HG03565 (cell line): ENCODE measurements at regions not wholly inside any gene's neighbourhood (a gene's known extent, or its start where the extent isn't known, plus 50 kb on each side); places are given as distances from the start of the nearest gene placed in this dataset.

Experiments used
- ATAC-seq: cut with Tn5 transposase; IDR thresholded peaks from one replicate; pipeline ENCODE4 v1.9.1; 2021; ENCODE audit warnings: mild to moderate bottlenecking, moderate library complexity; ENCODE audit not compliant: unreplicated experiment

DNA sequence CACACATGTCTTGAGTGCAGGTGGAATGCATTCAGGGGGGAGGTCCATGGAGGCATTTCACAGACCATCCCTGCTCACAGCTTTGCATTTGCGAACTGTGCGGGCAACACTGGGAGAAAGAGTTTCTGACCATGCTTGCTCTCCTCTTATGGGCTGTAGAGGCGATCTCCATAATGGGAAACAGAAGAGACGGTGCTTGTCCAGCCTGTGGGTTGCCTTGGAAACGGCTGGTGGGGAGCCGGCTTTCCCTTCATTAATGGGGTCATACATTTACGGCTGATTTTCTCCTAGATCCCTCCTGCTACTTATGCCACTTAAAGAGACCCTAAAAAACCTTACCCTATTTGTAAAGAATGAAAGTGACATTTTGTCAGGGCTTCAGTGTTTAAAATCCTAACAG lies 147.4 kb downstream of the SOX11 start:
- no peak for ATAC-seq

GRCh38 chr2:5841126-5841525 lies 148.9 kb downstream of the SOX11 start:
- ATAC-seq = no peak

DNA sequence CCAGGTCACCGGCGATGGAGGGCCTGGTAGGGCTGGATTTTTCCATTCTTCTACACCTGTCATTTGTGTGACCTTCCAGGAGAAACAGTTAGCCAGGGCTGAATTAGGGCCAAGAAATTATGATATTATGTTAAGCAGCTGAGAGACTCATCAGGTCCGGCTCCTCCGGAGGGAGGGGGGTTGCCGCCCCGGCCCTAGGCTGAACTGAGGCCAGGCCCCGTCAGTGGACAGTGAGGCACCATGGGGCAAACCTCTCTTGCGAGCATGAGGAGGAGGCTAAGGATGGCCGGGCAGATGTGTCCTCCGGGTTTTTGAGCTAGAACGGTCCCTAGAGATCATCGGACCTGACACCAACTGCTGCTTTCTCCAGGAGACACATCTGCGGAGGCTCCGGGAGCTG lies 150.1 kb downstream of the SOX11 start:
- ATAC-seq = no peak

- no peak for ATAC-seq
These were observed 153.7 kb downstream of the SOX11 start for GRCh38 chr2:5845798-5846330.

- no peak for ATAC-seq
These were observed 154.7 kb downstream of the SOX11 start for GRCh38 chr2:5846881-5847280.

GRCh38 chr2:5849562-5849961 lies 157.4 kb downstream of the SOX11 start:
- ATAC-seq = no peak

DNA sequence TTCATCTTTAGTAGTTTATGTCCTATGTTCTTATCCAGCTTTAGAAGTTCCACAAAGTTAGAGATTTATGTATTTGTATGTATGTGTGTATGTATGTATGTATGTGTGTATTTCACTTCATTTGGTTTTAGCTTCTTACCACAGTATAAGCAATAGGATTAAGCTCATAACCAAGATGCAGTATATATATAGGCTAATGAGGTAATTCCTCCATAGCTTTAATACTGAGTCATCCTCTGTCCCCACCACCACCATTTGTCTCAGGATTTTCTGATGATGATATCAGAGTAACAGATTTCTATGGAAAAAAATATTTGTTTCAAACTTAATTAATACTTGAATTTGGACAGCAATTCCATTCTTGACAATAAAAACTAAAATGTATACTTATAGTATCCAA lies 159.2 kb downstream of the SOX11 start:
- no peak for ATAC-seq

DNA sequence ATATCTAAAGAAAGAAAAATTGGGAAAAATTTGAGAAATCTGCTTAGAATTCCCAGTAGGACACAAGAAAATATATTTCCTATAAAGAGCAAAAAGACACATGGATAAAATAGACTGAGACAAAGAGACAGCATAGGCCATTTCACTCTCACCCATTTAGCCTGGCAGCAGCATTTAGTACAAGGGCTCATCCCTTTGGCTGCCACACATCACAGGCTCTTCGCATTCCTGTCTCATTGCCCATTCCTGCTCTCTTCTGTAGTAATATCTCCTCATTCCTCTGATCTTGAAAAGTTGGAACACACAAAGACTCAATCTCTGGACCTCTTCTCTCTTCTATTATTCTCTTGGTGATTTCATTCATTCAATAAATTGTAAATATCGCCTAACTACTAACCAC lies 162.6 kb downstream of the SOX11 start:
- no peak for ATAC-seq

- ATAC-seq = no peak
These were observed 174.9 kb downstream of the SOX11 start for GRCh38 chr2:5867056-5867455.

DNA sequence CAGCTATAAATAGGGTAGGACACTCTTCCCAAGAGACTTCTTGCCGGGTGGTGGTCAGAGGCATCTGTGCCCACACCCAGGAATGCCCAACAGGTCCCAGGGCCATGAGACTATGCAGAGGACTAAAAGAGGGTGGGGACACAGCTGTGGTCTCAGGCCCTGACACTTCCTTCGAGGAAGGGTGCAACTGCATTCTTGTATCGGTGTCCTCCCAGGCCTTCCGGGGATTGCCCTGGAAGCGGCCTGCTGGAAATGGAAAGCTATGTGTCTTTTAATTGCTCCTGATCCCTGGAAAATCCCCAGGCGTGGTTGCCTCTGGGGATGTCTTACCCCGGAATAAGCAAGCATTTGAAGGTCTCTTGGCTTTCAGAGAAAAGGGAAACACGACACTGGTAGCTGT lies 176.7 kb downstream of the SOX11 start:
- no peak for ATAC-seq

DNA sequence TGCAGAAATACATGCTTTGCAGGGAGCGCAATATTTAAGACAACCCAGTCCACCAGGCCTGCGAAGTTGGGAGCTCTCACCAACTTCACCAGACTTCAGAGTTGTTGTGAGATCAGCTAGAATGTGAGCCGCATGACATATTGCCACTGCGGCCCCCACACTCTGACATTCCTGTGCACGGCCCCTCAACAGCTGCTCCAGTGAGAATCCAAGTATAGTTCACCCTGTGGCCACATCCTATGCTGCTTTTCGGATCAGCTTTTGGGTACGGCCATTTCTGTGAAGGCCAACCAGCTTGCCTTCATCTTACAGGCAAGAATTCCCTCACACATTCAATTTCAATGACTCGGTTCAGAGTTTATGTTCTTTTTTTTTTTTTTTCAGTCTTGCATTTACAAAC lies 177.8 kb downstream of the SOX11 start:
- no peak for ATAC-seq

- no peak for ATAC-seq
These were observed 185.2 kb downstream of the SOX11 start for GRCh38 chr2:5877360-5877759.

GRCh38 chr2:5885451-5886173 lies 193.4 kb downstream of the SOX11 start:
- no peak for ATAC-seq

GRCh38 chr2:5886462-5886861 lies 194.3 kb downstream of the SOX11 start:
- ATAC-seq = no peak

DNA sequence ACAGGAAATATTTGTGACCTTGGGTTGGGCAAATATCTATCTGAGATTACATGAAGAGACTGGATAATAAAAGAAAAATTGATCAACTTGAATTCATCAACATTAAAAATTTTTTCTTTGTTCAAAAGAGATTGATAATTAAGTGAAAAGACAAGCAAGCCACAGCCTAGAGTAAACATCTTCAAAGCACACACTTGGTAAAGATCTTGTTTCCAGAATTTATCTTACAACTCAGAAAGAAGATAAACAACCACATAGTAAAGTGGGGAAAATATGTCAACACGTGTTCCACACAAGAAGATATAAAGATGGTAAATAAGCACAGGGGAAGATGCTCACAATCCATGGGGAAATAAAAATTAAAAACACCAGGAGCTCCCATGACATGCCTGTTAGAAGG lies 195.9 kb downstream of the SOX11 start:
- ATAC-seq = no peak

- no peak for ATAC-seq
These were observed 197.3 kb downstream of the SOX11 start for GRCh38 chr2:5889519-5889918.

- no peak for ATAC-seq
These were observed 202.2 kb downstream of the SOX11 start for GRCh38 chr2:5894355-5894754.

GRCh38 chr2:5895284-5895683 lies 203.1 kb downstream of the SOX11 start:
- ATAC-seq = no peak

DNA sequence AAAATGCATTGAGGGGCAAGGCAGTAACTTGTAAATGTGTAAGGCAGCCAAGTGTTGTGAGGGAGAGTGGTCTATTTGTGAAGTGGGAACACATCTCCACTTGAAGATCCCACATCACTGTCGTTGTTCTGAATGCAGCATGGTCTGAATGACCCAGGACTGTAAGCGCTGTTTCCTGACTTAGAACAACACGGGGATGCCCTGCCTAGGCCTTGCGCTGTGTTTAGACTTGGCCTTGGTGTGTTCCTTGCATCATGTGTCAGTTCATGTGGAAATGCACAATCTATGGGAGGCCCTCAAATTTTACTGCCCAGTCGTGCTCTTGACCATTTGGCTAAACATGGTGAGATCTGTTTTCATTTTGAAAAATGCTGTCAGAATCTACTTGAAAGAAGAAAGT lies 205.1 kb downstream of the SOX11 start:
- no peak for ATAC-seq

GRCh38 chr2:5898667-5899066 lies 206.5 kb downstream of the SOX11 start:
- ATAC-seq = no peak

- no peak for ATAC-seq
These were observed 213.5 kb downstream of the SOX11 start for GRCh38 chr2:5905661-5906060.

GRCh38 chr2:5908071-5908470 lies 215.9 kb downstream of the SOX11 start:
- ATAC-seq = no peak

DNA sequence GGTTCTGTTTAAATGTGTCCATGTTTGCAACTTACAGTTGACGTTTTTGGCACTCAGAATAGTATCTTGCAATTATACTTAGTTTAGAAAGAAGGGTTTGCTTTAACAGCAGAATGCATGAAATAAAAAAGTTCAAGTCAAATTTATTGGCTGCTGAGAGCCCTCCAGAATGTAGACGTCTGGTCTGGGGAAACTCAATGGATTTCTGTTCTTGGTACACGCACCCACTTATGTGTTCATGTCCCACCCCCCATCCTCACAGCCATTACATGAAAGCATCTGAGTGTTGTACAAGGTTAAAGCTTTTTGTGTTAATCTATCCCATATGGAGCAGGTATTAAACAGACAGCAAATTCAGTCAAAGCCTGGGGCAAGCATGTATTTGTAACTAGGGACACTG lies 219.5 kb downstream of the SOX11 start:
- no peak for ATAC-seq
